ENCODE measurements at regions not wholly inside any gene's neighbourhood (a gene's known extent, or its start where the extent isn't known, plus 50 kb on each side); places are given as distances from the start of the nearest gene placed in this dataset.

DNA sequence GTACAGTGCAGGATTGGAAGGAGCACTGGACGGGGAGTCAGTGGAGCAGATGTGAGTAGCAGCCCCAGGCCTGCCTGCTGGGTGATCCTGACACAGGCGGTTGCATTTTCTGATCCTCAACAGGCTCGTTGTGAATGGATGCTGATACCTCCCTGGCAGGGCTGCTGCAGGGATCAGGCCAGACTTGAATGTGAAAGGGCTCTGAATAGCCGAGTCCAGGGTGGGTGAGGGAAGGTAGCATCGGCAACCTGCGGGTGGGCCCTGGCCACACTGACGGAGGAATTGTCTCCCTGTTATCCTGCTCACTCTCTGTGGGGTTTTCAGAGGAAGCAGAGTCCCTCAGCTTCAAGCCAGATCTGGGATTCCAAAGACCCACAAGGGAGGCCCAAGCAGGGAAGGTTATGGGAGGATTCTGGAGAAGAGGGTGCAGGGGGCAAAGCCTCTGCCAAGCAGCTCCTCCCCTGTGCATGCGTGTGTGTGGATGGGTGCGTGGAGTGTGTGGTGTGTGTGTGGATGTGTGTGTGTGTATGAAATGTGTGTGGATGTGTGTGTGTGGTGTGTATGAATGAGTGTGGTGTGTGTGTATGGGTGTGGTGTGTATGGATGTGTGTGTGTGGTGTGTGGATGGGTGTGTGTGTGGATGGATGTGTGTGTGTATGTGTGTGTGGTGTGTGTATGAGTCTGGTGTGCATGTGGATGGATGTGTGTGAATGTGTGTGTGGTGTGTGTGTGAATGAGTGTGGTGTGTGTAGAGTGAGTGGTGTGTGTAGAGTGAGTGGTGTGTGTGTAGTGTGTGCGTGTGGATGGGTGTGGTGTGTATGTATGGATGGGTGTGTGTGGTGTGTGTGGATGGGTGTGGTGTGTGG is 100.3 kb downstream of the UBIAD1 start:
- H3K79me2 ChIP-seq (ENCODE audit: control insufficient read depth, insufficient read depth, low read length): no peaks in the 10 kb centered on the region
- dilution Hi-C loops (cut with MboI; ENCODE audit: extremely low pct_ligation_motif_present, low sequenced_read_pairs): no loop called here
- H3K27me3 ChIP-seq (ENCODE audit: control insufficient read depth in 2 of 2, insufficient read depth in 2 of 2, low read length in 2 of 2): no peaks in the 10 kb centered on the region
- no TSS peak for BruUV-seq (replicated peaks)
- TF ChIP-seq GATA2 (IDR thresholded peaks at IDR 0.05; ENCODE audit: insufficient read depth, insufficient read length, low read depth, low read length) (no peak), POLR2A (IDR thresholded peaks at IDR 0.05; ENCODE audit: low read depth, low read length) (no peak), FOS (IDR thresholded peaks at IDR 0.05; ENCODE audit: borderline replicate concordance, insufficient read depth, low read length) (no peak), EZH2 (IDR thresholded peaks at IDR 0.05; ENCODE audit: borderline replicate concordance, low read depth, low read length, severe bottlenecking) (no peak), JUN (IDR thresholded peaks at IDR 0.05; ENCODE audit: borderline replicate concordance, insufficient read depth, insufficient read length, low read depth) (no peak), POLR2AphosphoS5 (IDR thresholded peaks at IDR 0.05; ENCODE audit: insufficient read depth, low read depth, low read length) (no peak), MYC (IDR thresholded peaks at IDR 0.05; ENCODE audit: low read depth, low read length) (no peak)
- TF ChIP-seq, protein P1, sequence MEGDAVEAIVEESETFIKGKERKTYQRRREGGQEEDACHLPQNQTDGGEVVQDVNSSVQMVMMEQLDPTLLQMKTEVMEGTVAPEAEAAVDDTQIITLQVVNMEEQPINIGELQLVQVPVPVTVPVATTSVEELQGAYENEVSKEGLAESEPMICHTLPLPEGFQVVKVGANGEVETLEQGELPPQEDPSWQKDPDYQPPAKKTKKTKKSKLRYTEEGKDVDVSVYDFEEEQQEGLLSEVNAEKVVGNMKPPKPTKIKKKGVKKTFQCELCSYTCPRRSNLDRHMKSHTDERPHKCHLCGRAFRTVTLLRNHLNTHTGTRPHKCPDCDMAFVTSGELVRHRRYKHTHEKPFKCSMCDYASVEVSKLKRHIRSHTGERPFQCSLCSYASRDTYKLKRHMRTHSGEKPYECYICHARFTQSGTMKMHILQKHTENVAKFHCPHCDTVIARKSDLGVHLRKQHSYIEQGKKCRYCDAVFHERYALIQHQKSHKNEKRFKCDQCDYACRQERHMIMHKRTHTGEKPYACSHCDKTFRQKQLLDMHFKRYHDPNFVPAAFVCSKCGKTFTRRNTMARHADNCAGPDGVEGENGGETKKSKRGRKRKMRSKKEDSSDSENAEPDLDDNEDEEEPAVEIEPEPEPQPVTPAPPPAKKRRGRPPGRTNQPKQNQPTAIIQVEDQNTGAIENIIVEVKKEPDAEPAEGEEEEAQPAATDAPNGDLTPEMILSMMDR (IDR thresholded peaks at IDR 0.05; ENCODE audit: extremely low read depth in 1 of 2, insufficient read depth in 1 of 2, low read depth in 1 of 2, low read length in 2 of 2): no peak
- TF ChIP-seq, protein P2, sequence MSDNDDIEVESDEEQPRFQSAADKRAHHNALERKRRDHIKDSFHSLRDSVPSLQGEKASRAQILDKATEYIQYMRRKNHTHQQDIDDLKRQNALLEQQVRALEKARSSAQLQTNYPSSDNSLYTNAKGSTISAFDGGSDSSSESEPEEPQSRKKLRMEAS (IDR thresholded peaks at IDR 0.05; ENCODE audit: insufficient read depth, insufficient read length): no peak
- POLR2A ChIA-PET: no interaction called here
- H2AFZ ChIP-seq (ENCODE audit: low read depth, low read length): no peak overlapping the region
- no peaks in the 10 kb centered on the region for H3K9me1 ChIP-seq (replicated peaks; ENCODE audit: control insufficient read depth, extremely low read depth, insufficient read depth, low read length)
- no peak overlapping the region for H3K27ac ChIP-seq (ENCODE audit: insufficient read depth, low read depth, low read length)
- no peaks in the 10 kb centered on the region for H4K20me1 ChIP-seq (replicated peaks; ENCODE audit: control insufficient read depth, extremely low read depth, insufficient read depth, low read length)
- H3K36me3 ChIP-seq (ENCODE audit: control insufficient read depth in 2 of 2, extremely low read depth in 1 of 2, insufficient read depth in 2 of 2, low read length in 2 of 2): no peaks in the 10 kb centered on the region
- H3K9me3 ChIP-seq (replicated peaks; ENCODE audit: control insufficient read depth, insufficient read depth, low read length): no peaks in the 10 kb centered on the region
- intact Hi-C loops (cut with micrococcal nuclease): no loop called here
- no peaks in the 10 kb centered on the region for H3K4me1 ChIP-seq (ENCODE audit: control insufficient read depth, extremely low read depth, insufficient read depth, low read length)
- no peak overlapping the region for H3K4me2 ChIP-seq (ENCODE audit: insufficient read depth, low read length)
- FAIRE-seq (no peak), DNase-seq (ENCODE audit: low read depth, low spot score) (no peak)
- no peak overlapping the region for H3K4me3 ChIP-seq (replicated peaks in 1 of 3; ENCODE audit: insufficient read depth in 1 of 3, low read depth in 1 of 3, low read length in 3 of 3)
- CTCF ChIA-PET: no interaction called here
- H3K9ac ChIP-seq (replicated peaks; ENCODE audit: extremely low read depth, insufficient read depth, low read length): no peak overlapping the region

All from endothelial cell of umbilical vein (primary cell).